Astrocyte (in vitro differentiated cells and primary cell): ENCODE measurements at regions not wholly inside any gene's neighbourhood (a gene's known extent, or its start where the extent isn't known, plus 50 kb on each side); places are given as distances from the start of the nearest gene placed in this dataset.

Experiments
- DNase-seq: peaks from one replicate; pipeline ENCODE4 v3.0.0-alpha.2; 2010; ENCODE audit warnings: low read depth
- FAIRE-seq: peaks from 2 replicates; lab custom pipeline; 2011; peaks lifted over from hg19 to GRCh38; lab: Jason Lieb, UNC
- H2AFZ ChIP-seq: 2 replicates; pipeline ENCODE4 v1.6.0; 2012; ENCODE audit warnings: low read depth, low read length, inconsistent platforms
- H3K27ac ChIP-seq: 2 replicates; pipeline ENCODE4 v1.5.1; 2011; ENCODE audit warnings: low read depth, low read length, inconsistent platforms
- H3K27me3 ChIP-seq: 2 replicates; pipeline ENCODE4 v1.6.0; 2011; ENCODE audit warnings: low read length, inconsistent platforms; ENCODE audit not compliant: insufficient read depth
- H3K36me3 ChIP-seq: 2 replicates; pipeline ENCODE4 v1.5.1; 2011; ENCODE audit warnings: low read length, inconsistent platforms; ENCODE audit not compliant: insufficient read depth
- H3K4me1 ChIP-seq: 2 replicates; pipeline ENCODE4 v1.5.1; 2011; ENCODE audit warnings: low read length, inconsistent platforms; ENCODE audit not compliant: insufficient read depth
- H3K4me2 ChIP-seq: 2 replicates; pipeline ENCODE4 v1.6.0; 2012; ENCODE audit warnings: low read length, inconsistent platforms
- H3K4me3 ChIP-seq: 2 replicates; pipeline ENCODE4 v1.5.1; 2011; ENCODE audit warnings: low read depth, mild to moderate bottlenecking, low read length, inconsistent platforms; ENCODE audit not compliant: insufficient read depth
- H3K79me2 ChIP-seq: 2 replicates; pipeline ENCODE4 v1.6.0; 2012; ENCODE audit warnings: mild to moderate bottlenecking, low read length, inconsistent platforms; ENCODE audit not compliant: insufficient read depth
- H3K9ac ChIP-seq: 2 replicates; pipeline ENCODE4 v1.6.0; 2012; ENCODE audit warnings: mild to moderate bottlenecking, low read length, inconsistent platforms
- H3K9me3 ChIP-seq: 2 replicates; pipeline ENCODE4 v1.5.1; 2012; ENCODE audit warnings: low read depth, mild to moderate bottlenecking, low read length, inconsistent platforms; ENCODE audit not compliant: insufficient read depth
- H4K20me1 ChIP-seq: 2 replicates; pipeline ENCODE4 v1.6.0; 2012; ENCODE audit warnings: low read length, inconsistent platforms; ENCODE audit not compliant: insufficient read depth
- H3K27ac Mint-ChIP-seq: one replicate; pipeline ENCODE4 v1.8.0; 2021; ENCODE audit warnings: mild to moderate bottlenecking, mixed read lengths; ENCODE audit not compliant: unreplicated experiment
- H3K27me3 Mint-ChIP-seq: one replicate; pipeline ENCODE4 v1.8.0; 2021; ENCODE audit warnings: low read depth, mixed read lengths; ENCODE audit not compliant: unreplicated experiment
- H3K36me3 Mint-ChIP-seq: one replicate; pipeline ENCODE4 v1.8.0; 2021; ENCODE audit warnings: low read depth, mixed read lengths; ENCODE audit not compliant: unreplicated experiment
- H3K4me1 Mint-ChIP-seq: one replicate; pipeline ENCODE4 v1.8.0; 2021; ENCODE audit warnings: low read depth, mixed read lengths; ENCODE audit not compliant: unreplicated experiment
- H3K4me3 Mint-ChIP-seq: one replicate; pipeline ENCODE4 v1.8.0; 2021; ENCODE audit warnings: mild to moderate bottlenecking, moderate library complexity, mixed read lengths; ENCODE audit not compliant: unreplicated experiment
- H3K9me3 Mint-ChIP-seq: one replicate; pipeline ENCODE4 v1.8.0; 2021; ENCODE audit warnings: mild to moderate bottlenecking, mixed read lengths; ENCODE audit not compliant: unreplicated experiment
- EZH2 ChIP-seq: IDR thresholded peaks from 2 replicates; pipeline ENCODE4 v1.6.1; 2012; ENCODE audit warnings: mild to moderate bottlenecking, low read length, inconsistent platforms; ENCODE audit not compliant: insufficient read depth
- TF ChIP-seq, protein P1 (sequence below): IDR thresholded peaks from 2 replicates; pipeline ENCODE4 v1.5.1; 2011; ENCODE audit warnings: low read depth, mild to moderate bottlenecking, inconsistent platforms, low read length, moderate library complexity; ENCODE audit not compliant: insufficient read depth

DNA sequence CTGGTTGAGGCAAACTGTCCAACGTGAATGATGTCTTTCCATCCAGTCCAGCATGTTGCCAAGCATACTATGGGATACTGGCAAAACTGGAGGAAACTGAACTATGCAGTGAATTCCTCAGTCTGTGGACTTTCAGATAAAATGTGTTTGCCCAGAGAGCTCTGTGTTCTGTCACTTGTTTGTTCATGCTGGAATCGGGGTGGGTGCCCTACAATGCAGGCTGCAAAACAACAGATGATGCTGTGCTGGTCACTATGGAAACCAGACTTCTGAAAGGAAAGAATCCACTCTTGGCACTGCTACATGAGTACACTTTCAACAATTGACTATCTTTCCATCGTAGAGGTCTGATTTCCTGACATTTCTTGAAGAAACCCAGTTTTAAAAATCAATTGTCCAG, 272.5 kb upstream of the ARHGEF26 start:
- Histone ChIP-seq H3K27ac (no peak overlapping the region), H2AFZ (no peak overlapping the region), H3K9ac (no peak overlapping the region), H3K36me3 (no peaks in the 10 kb centered on the region), H3K4me2 (no peak overlapping the region), H3K79me2 (no peaks in the 10 kb centered on the region), H3K4me1 (no peaks in the 10 kb centered on the region), H3K4me3 (no peak overlapping the region), H3K27me3 (no peaks in the 10 kb centered on the region), H4K20me1 (no peaks in the 10 kb centered on the region), H3K9me3 (no peaks in the 10 kb centered on the region)
- Mint-ChIP-seq H3K9me3 (no peaks in the 10 kb centered on the region), H3K4me3 (no peak overlapping the region), H3K27me3 (peaks cover 3% of the 10 kb centered on the region), H3K4me1 (no peaks in the 10 kb centered on the region), H3K27ac (no peak overlapping the region), H3K36me3 (no peaks in the 10 kb centered on the region)
- FAIRE-seq: no peak
- no peak for DNase-seq
- TF ChIP-seq EZH2: no peak
- TF ChIP-seq, protein P1, sequence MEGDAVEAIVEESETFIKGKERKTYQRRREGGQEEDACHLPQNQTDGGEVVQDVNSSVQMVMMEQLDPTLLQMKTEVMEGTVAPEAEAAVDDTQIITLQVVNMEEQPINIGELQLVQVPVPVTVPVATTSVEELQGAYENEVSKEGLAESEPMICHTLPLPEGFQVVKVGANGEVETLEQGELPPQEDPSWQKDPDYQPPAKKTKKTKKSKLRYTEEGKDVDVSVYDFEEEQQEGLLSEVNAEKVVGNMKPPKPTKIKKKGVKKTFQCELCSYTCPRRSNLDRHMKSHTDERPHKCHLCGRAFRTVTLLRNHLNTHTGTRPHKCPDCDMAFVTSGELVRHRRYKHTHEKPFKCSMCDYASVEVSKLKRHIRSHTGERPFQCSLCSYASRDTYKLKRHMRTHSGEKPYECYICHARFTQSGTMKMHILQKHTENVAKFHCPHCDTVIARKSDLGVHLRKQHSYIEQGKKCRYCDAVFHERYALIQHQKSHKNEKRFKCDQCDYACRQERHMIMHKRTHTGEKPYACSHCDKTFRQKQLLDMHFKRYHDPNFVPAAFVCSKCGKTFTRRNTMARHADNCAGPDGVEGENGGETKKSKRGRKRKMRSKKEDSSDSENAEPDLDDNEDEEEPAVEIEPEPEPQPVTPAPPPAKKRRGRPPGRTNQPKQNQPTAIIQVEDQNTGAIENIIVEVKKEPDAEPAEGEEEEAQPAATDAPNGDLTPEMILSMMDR: no peak

DNA sequence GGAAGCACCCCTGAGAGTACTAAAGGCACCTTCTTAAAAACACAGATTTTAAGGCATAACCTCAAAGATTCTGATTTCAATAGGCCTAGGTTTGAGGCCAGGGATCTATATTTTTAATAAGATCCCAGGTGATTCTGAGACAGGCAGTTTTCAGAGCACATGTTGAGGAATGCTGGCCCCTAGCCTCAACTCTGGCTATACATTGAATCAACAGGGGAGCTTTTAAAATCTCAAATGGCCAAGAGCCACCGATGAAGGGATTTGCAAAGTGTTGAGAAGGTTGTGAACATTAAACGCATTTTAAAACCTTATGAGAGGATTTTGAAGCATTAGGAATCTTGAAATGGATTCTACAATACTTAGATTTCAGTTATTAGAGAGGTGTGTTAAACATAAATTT, 268.8 kb upstream of the ARHGEF26 start:
- Histone ChIP-seq H3K36me3 (no peaks in the 10 kb centered on the region), H3K4me2 (no peak overlapping the region), H3K9ac (no peak overlapping the region), H4K20me1 (no peaks in the 10 kb centered on the region), H3K4me1 (no peaks in the 10 kb centered on the region), H3K4me3 (no peak overlapping the region), H3K27me3 (no peaks in the 10 kb centered on the region), H3K9me3 (no peaks in the 10 kb centered on the region), H3K27ac (no peak overlapping the region), H3K79me2 (no peaks in the 10 kb centered on the region), H2AFZ (no peak overlapping the region)
- H3K4me3 Mint-ChIP-seq: no peak overlapping the region
- H3K4me1 Mint-ChIP-seq: peaks cover 6% of the 10 kb centered on the region
- no peaks in the 10 kb centered on the region for H3K36me3 Mint-ChIP-seq
- H3K9me3 Mint-ChIP-seq: no peaks in the 10 kb centered on the region
- DNase-seq (no peak), FAIRE-seq (no peak)
- TF ChIP-seq, protein P1: no peak
- TF ChIP-seq EZH2: no peak
- H3K27ac Mint-ChIP-seq: no peak overlapping the region
- H3K27me3 Mint-ChIP-seq: no peaks in the 10 kb centered on the region

DNA sequence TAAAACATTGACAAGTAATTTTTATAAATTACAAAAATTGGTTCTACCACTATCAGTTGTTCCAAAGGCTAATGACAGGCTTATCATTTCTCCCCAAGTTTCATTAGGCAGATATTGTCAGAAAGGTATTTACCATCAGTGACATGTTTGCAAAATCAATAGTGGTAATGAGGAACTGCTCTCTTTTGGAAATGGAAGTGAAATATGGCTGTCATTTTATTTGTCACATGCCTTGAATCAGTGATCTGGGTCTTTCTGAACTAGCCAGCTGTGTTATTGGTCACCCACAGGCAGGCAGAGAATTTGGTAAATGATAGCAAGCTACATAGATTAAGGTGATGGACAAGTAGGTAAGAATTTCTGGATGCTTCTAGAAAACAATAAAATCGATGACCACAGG, 268.0 kb upstream of the ARHGEF26 start:
- no peak overlapping the region for H3K4me3 ChIP-seq
- H3K4me1 Mint-ChIP-seq: peaks cover 6% of the 10 kb centered on the region
- H3K27me3 Mint-ChIP-seq: no peaks in the 10 kb centered on the region
- H3K4me1 ChIP-seq: no peaks in the 10 kb centered on the region
- no peak for FAIRE-seq
- TF ChIP-seq EZH2: no peak
- TF ChIP-seq, protein P1: no peak
- no peaks in the 10 kb centered on the region for H3K27me3 ChIP-seq
- H3K9ac ChIP-seq: no peak overlapping the region
- no peaks in the 10 kb centered on the region for H3K9me3 ChIP-seq
- DNase-seq: no peak
- no peak overlapping the region for H2AFZ ChIP-seq
- H4K20me1 ChIP-seq: no peaks in the 10 kb centered on the region
- H3K79me2 ChIP-seq: no peaks in the 10 kb centered on the region
- no peaks in the 10 kb centered on the region for H3K36me3 Mint-ChIP-seq
- H3K4me2 ChIP-seq: no peak overlapping the region
- no peak overlapping the region for H3K4me3 Mint-ChIP-seq
- H3K9me3 Mint-ChIP-seq: no peaks in the 10 kb centered on the region
- no peaks in the 10 kb centered on the region for H3K36me3 ChIP-seq
- H3K27ac ChIP-seq: no peak overlapping the region
- no peak overlapping the region for H3K27ac Mint-ChIP-seq
